ENCODE measurements at regions not wholly inside any gene's neighbourhood (a gene's known extent, or its start where the extent isn't known, plus 50 kb on each side); places are given as distances from the start of the nearest gene placed in this dataset.

GRCh38 chr12:67504026-67504425 lies 144.5 kb upstream of the DYRK2 start:
- DNase-seq: no peak

- no peak for DNase-seq
These were observed 141.8 kb upstream of the DYRK2 start for GRCh38 chr12:67506739-67507138.

- no peak for DNase-seq
These were observed 139.7 kb upstream of the DYRK2 start for GRCh38 chr12:67508830-67509229.

- DNase-seq: no peak
These were observed 138.7 kb upstream of the DYRK2 start for GRCh38 chr12:67509666-67510386.

- no peak for DNase-seq
These were observed 136.5 kb upstream of the DYRK2 start for GRCh38 chr12:67512061-67512460.

GRCh38 chr12:67514502-67514901 lies 134.0 kb upstream of the DYRK2 start:
- no peak for DNase-seq

GRCh38 chr12:67515679-67516340 lies 132.7 kb upstream of the DYRK2 start:
- peak; percentile 62 for DNase-seq

- no peak for DNase-seq
These were observed 131.2 kb upstream of the DYRK2 start for GRCh38 chr12:67517181-67517887.

- DNase-seq: no peak
These were observed 128.8 kb upstream of the DYRK2 start for GRCh38 chr12:67519484-67520433.

- DNase-seq: no peak
These were observed 127.9 kb upstream of the DYRK2 start for GRCh38 chr12:67520606-67521005.

GRCh38 chr12:67522222-67522621 lies 126.3 kb upstream of the DYRK2 start:
- DNase-seq: no peak

GRCh38 chr12:67523538-67523937 lies 125.0 kb upstream of the DYRK2 start:
- no peak for DNase-seq

- no peak for DNase-seq
These were observed 123.5 kb upstream of the DYRK2 start for GRCh38 chr12:67524861-67525616.

- DNase-seq: no peak
These were observed 123.0 kb upstream of the DYRK2 start for GRCh38 chr12:67525617-67525884.

GRCh38 chr12:67526129-67526528 lies 122.4 kb upstream of the DYRK2 start:
- no peak for DNase-seq

GRCh38 chr12:67531051-67531450 lies 117.5 kb upstream of the DYRK2 start:
- no peak for DNase-seq

GRCh38 chr12:67531501-67531900 lies 117.0 kb upstream of the DYRK2 start:
- no peak for DNase-seq

- DNase-seq: no peak
These were observed 115.4 kb upstream of the DYRK2 start for GRCh38 chr12:67533159-67533558.

- DNase-seq: no peak
These were observed 114.5 kb upstream of the DYRK2 start for GRCh38 chr12:67534046-67534445.

- no peak for DNase-seq
These were observed 113.9 kb upstream of the DYRK2 start for GRCh38 chr12:67534681-67535080.

- DNase-seq: no peak
These were observed 113.4 kb upstream of the DYRK2 start for GRCh38 chr12:67535176-67535575.

GRCh38 chr12:67535971-67536370 lies 112.6 kb upstream of the DYRK2 start:
- DNase-seq: no peak
